HEK293 (cell line): ENCODE measurements at regions not wholly inside any gene's neighbourhood (a gene's known extent, or its start where the extent isn't known, plus 50 kb on each side); places are given as distances from the start of the nearest gene placed in this dataset.

Experiments
- YY1 ChIP-seq: fragments of 450-650 bp; formaldehyde crosslinking; IDR thresholded peaks from 2 replicates; pipeline ENCODE4 v1.5.1; 2018; ENCODE audit warnings: missing biosample characterization, missing genetic modification characterization
- ZBTB1 ChIP-seq: fragments of 450-650 bp; formaldehyde crosslinking; IDR thresholded peaks from 2 replicates; pipeline ENCODE4 v1.5.1; 2016; ENCODE audit warnings: missing biosample characterization, missing genetic modification characterization
- ZFP41 ChIP-seq: fragments of 450-650 bp; formaldehyde crosslinking; IDR thresholded peaks from 2 replicates; pipeline ENCODE4 v1.5.1; 2016; ENCODE audit warnings: missing biosample characterization, missing genetic modification characterization, borderline replicate concordance
- ZNF114 ChIP-seq: fragments of 450-650 bp; formaldehyde crosslinking; IDR thresholded peaks from 2 replicates; pipeline ENCODE4 v1.5.0; 2017; ENCODE audit warnings: missing biosample characterization, missing genetic modification characterization
- ZNF121 ChIP-seq: fragments of 450-650 bp; formaldehyde crosslinking; IDR thresholded peaks from 2 replicates; pipeline ENCODE4 v1.5.1; 2016; ENCODE audit warnings: missing biosample characterization, missing genetic modification characterization
- ZNF654 ChIP-seq: fragments of 450-650 bp; formaldehyde crosslinking; IDR thresholded peaks from 2 replicates; pipeline ENCODE4 v1.5.1; 2016; ENCODE audit warnings: low read depth, missing biosample characterization, missing genetic modification characterization
- ZNF791 ChIP-seq: fragments of 450-650 bp; formaldehyde crosslinking; IDR thresholded peaks from 2 replicates; pipeline ENCODE4 v1.5.1; 2016; ENCODE audit warnings: missing biosample characterization, missing genetic modification characterization
- TF ChIP-seq, protein P1 (sequence below): fragments of 450-650 bp; formaldehyde crosslinking; IDR thresholded peaks from 2 replicates; pipeline ENCODE4 v1.5.1; 2016; ENCODE audit warnings: missing biosample characterization, missing genetic modification characterization
- TF ChIP-seq, protein P2 (sequence below): fragments of 450-650 bp; formaldehyde crosslinking; IDR thresholded peaks from 2 replicates; pipeline ENCODE4 v1.5.1; 2016; ENCODE audit warnings: missing biosample characterization, missing genetic modification characterization
- TF ChIP-seq, protein P3 (sequence below): fragments of 450-650 bp; formaldehyde crosslinking; IDR thresholded peaks from 2 replicates; pipeline ENCODE4 v1.5.1; 2016; ENCODE audit warnings: missing biosample characterization, missing genetic modification characterization

DNA sequence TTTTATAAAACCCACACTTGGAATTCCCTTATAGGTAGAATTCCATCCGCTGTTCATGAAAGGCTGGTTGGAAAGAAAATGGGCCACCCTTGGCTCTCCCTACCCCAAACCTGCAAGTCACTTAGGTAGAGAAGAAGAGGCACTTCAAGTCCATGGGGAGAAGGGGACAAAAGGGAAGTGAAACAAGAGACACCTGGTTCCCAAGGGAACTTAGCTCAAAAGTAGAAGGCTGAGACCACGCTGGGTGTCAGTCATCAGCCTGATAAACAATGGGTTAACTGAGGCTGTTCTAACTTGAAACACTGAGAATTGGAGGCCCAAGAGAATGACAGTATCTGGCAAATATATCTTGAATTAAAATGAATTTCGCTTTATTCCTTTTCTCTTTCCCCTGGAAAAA, 330.8 kb upstream of the NFE2L3 start:
- TF ChIP-seq ZFP41 (tag by site-specific recombination) (no peak), YY1 (tag by site-specific recombination) (no peak), ZBTB1 (tag by site-specific recombination) (no peak), ZNF121 (tag by site-specific recombination) (no peak), ZNF654 (tag by site-specific recombination) (no peak), ZNF114 (tag by site-specific recombination) (no peak), ZNF791 (tag by site-specific recombination) (no peak)
- TF ChIP-seq, protein P1, sequence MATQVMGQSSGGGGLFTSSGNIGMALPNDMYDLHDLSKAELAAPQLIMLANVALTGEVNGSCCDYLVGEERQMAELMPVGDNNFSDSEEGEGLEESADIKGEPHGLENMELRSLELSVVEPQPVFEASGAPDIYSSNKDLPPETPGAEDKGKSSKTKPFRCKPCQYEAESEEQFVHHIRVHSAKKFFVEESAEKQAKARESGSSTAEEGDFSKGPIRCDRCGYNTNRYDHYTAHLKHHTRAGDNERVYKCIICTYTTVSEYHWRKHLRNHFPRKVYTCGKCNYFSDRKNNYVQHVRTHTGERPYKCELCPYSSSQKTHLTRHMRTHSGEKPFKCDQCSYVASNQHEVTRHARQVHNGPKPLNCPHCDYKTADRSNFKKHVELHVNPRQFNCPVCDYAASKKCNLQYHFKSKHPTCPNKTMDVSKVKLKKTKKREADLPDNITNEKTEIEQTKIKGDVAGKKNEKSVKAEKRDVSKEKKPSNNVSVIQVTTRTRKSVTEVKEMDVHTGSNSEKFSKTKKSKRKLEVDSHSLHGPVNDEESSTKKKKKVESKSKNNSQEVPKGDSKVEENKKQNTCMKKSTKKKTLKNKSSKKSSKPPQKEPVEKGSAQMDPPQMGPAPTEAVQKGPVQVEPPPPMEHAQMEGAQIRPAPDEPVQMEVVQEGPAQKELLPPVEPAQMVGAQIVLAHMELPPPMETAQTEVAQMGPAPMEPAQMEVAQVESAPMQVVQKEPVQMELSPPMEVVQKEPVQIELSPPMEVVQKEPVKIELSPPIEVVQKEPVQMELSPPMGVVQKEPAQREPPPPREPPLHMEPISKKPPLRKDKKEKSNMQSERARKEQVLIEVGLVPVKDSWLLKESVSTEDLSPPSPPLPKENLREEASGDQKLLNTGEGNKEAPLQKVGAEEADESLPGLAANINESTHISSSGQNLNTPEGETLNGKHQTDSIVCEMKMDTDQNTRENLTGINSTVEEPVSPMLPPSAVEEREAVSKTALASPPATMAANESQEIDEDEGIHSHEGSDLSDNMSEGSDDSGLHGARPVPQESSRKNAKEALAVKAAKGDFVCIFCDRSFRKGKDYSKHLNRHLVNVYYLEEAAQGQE (tag by site-specific recombination), result no peak
- TF ChIP-seq, protein P2, sequence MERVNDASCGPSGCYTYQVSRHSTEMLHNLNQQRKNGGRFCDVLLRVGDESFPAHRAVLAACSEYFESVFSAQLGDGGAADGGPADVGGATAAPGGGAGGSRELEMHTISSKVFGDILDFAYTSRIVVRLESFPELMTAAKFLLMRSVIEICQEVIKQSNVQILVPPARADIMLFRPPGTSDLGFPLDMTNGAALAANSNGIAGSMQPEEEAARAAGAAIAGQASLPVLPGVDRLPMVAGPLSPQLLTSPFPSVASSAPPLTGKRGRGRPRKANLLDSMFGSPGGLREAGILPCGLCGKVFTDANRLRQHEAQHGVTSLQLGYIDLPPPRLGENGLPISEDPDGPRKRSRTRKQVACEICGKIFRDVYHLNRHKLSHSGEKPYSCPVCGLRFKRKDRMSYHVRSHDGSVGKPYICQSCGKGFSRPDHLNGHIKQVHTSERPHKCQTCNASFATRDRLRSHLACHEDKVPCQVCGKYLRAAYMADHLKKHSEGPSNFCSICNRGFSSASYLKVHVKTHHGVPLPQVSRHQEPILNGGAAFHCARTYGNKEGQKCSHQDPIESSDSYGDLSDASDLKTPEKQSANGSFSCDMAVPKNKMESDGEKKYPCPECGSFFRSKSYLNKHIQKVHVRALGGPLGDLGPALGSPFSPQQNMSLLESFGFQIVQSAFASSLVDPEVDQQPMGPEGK, result no peak
- TF ChIP-seq, protein P3, sequence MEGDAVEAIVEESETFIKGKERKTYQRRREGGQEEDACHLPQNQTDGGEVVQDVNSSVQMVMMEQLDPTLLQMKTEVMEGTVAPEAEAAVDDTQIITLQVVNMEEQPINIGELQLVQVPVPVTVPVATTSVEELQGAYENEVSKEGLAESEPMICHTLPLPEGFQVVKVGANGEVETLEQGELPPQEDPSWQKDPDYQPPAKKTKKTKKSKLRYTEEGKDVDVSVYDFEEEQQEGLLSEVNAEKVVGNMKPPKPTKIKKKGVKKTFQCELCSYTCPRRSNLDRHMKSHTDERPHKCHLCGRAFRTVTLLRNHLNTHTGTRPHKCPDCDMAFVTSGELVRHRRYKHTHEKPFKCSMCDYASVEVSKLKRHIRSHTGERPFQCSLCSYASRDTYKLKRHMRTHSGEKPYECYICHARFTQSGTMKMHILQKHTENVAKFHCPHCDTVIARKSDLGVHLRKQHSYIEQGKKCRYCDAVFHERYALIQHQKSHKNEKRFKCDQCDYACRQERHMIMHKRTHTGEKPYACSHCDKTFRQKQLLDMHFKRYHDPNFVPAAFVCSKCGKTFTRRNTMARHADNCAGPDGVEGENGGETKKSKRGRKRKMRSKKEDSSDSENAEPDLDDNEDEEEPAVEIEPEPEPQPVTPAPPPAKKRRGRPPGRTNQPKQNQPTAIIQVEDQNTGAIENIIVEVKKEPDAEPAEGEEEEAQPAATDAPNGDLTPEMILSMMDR (tag by site-specific recombination), result no peak
